GM21529 (cell line): ENCODE measurements at regions not wholly inside any gene's neighbourhood (a gene's known extent, or its start where the extent isn't known, plus 50 kb on each side); places are given as distances from the start of the nearest gene placed in this dataset.
"Not testable (repeated sequence)": the region's sequence is repeated elsewhere in the genome, so short reads cannot be mapped to it uniquely, and the experiment has no call there.

Experiments
- ATAC-seq: cut with Tn5 transposase; IDR thresholded peaks from one replicate; pipeline ENCODE4 v1.9.1; 2021; ENCODE audit not compliant: unreplicated experiment

GRCh38 chr5:164073081-164073480 lies 567.7 kb downstream of the MAT2B start:
- ATAC-seq = no peak

GRCh38 chr5:164076556-164076955 lies 571.1 kb downstream of the MAT2B start:
- ATAC-seq = no peak

GRCh38 chr5:164090358-164090757 lies 584.9 kb downstream of the MAT2B start:
- ATAC-seq = no peak

- no peak for ATAC-seq
These were observed 586.4 kb downstream of the MAT2B start for GRCh38 chr5:164091836-164092235.

- no peak for ATAC-seq
These were observed 588.9 kb downstream of the MAT2B start for GRCh38 chr5:164094291-164094690.

GRCh38 chr5:164097749-164098148 lies 592.3 kb downstream of the MAT2B start:
- no peak for ATAC-seq

GRCh38 chr5:164098531-164098930 lies 593.1 kb downstream of the MAT2B start:
- ATAC-seq = no peak

GRCh38 chr5:164098979-164099378 lies 593.6 kb downstream of the MAT2B start:
- no peak for ATAC-seq

- ATAC-seq = no peak
These were observed 610.0 kb downstream of the MAT2B start for GRCh38 chr5:164115420-164115819.

GRCh38 chr5:164119806-164120447 lies 614.5 kb downstream of the MAT2B start:
- peak; percentile 77 for ATAC-seq

GRCh38 chr5:164127527-164127926 lies 622.1 kb downstream of the MAT2B start:
- ATAC-seq = no peak

GRCh38 chr5:164132358-164132757 lies 626.9 kb downstream of the MAT2B start:
- ATAC-seq = no peak

- ATAC-seq = no peak
These were observed 631.7 kb downstream of the MAT2B start for GRCh38 chr5:164137095-164137494.

- ATAC-seq = no peak
These were observed 634.0 kb downstream of the MAT2B start for GRCh38 chr5:164139423-164139822.

- no peak for ATAC-seq
These were observed 640.0 kb downstream of the MAT2B start for GRCh38 chr5:164145458-164145857.

- ATAC-seq = no peak
These were observed 640.8 kb downstream of the MAT2B start for GRCh38 chr5:164146223-164146622.

- ATAC-seq = no peak
These were observed 642.9 kb downstream of the MAT2B start for GRCh38 chr5:164148292-164148691.

- ATAC-seq = not testable (repeated sequence)
These were observed 647.1 kb downstream of the MAT2B start for GRCh38 chr5:164152539-164152938.

GRCh38 chr5:164153469-164154172 lies 648.2 kb downstream of the MAT2B start:
- no peak for ATAC-seq

GRCh38 chr5:164170814-164171213 lies 665.4 kb downstream of the MAT2B start:
- no peak for ATAC-seq

GRCh38 chr5:164175083-164175482 lies 669.7 kb downstream of the MAT2B start:
- ATAC-seq = no peak

GRCh38 chr5:164179406-164179805 lies 674.0 kb downstream of the MAT2B start:
- ATAC-seq = no peak

- no peak for ATAC-seq
These were observed 676.2 kb downstream of the MAT2B start for GRCh38 chr5:164181604-164182003.
